ENCODE measurements at regions not wholly inside any gene's neighbourhood (a gene's known extent, or its start where the extent isn't known, plus 50 kb on each side); places are given as distances from the start of the nearest gene placed in this dataset.

- no peak for TF ChIP-seq CTCF (IDR thresholded peaks at IDR 0.05)
- Mint-ChIP-seq H3K4me1 (no peaks in the 10 kb centered on the region), H3K27ac (no peak overlapping the region), H3K9me3 (peaks cover 2% of the 10 kb centered on the region), H3K4me3 (no peak overlapping the region), H3K36me3 (ENCODE audit: low read depth) (no peaks in the 10 kb centered on the region), H3K27me3 (no peaks in the 10 kb centered on the region)
- no peak for ATAC-seq (ENCODE audit: low read depth)
- DNase-seq, result no peak
- ChIA-PET POLR2A (no interaction called here), CTCF (no interaction called here)
- intact Hi-C loops (cut with micrococcal nuclease), result no loop called here
These were observed 764.2 kb downstream of the IRX1 start for GRCh38 chr5:4359847-4360246.

GRCh38 chr5:4361753-4362152, 766.1 kb downstream of the IRX1 start:
- ChIA-PET POLR2A (no interaction called here), CTCF (no interaction called here)
- H3K27ac Mint-ChIP-seq, result no peak overlapping the region
- TF ChIP-seq CTCF (IDR thresholded peaks at IDR 0.05), result no peak
- ATAC-seq (ENCODE audit: low read depth) (no peak), DNase-seq (no peak)
- peaks cover 4% of the 10 kb centered on the region for H3K9me3 Mint-ChIP-seq
- intact Hi-C loops (cut with micrococcal nuclease), result no loop called here
- H3K27me3 Mint-ChIP-seq, result no peaks in the 10 kb centered on the region
- H3K4me3 Mint-ChIP-seq, result no peak overlapping the region
- H3K36me3 Mint-ChIP-seq (ENCODE audit: low read depth), result no peaks in the 10 kb centered on the region
- H3K4me1 Mint-ChIP-seq, result no peaks in the 10 kb centered on the region

GRCh38 chr5:4362411-4362810, 766.8 kb downstream of the IRX1 start:
- no peak overlapping the region for H3K4me3 Mint-ChIP-seq
- ATAC-seq (ENCODE audit: low read depth) (no peak), DNase-seq (no peak)
- no peaks in the 10 kb centered on the region for H3K36me3 Mint-ChIP-seq (ENCODE audit: low read depth)
- POLR2A ChIA-PET, result no interaction called here
- H3K9me3 Mint-ChIP-seq, result peaks cover 4% of the 10 kb centered on the region
- H3K4me1 Mint-ChIP-seq, result no peaks in the 10 kb centered on the region
- CTCF ChIA-PET, result no interaction called here
- H3K27ac Mint-ChIP-seq, result no peak overlapping the region
- intact Hi-C loops (cut with micrococcal nuclease), result no loop called here
- no peak for TF ChIP-seq CTCF (IDR thresholded peaks at IDR 0.05)
- no peaks in the 10 kb centered on the region for H3K27me3 Mint-ChIP-seq

GRCh38 chr5:4363045-4363444, 767.4 kb downstream of the IRX1 start:
- H3K27ac Mint-ChIP-seq, result no peak overlapping the region
- CTCF ChIA-PET, result no interaction called here
- intact Hi-C loops (cut with micrococcal nuclease), result no loop called here
- no peaks in the 10 kb centered on the region for H3K36me3 Mint-ChIP-seq (ENCODE audit: low read depth)
- H3K27me3 Mint-ChIP-seq, result no peaks in the 10 kb centered on the region
- no peak for TF ChIP-seq CTCF (IDR thresholded peaks at IDR 0.05)
- POLR2A ChIA-PET, result no interaction called here
- H3K9me3 Mint-ChIP-seq, result peaks cover 4% of the 10 kb centered on the region
- no peak for DNase-seq
- H3K4me1 Mint-ChIP-seq, result no peaks in the 10 kb centered on the region
- ATAC-seq (ENCODE audit: low read depth), result no peak
- H3K4me3 Mint-ChIP-seq, result no peak overlapping the region

- intact Hi-C loops (cut with micrococcal nuclease), result no loop called here
- ChIA-PET POLR2A (no interaction called here), CTCF (no interaction called here)
- no peaks in the 10 kb centered on the region for H3K4me1 Mint-ChIP-seq
- no peaks in the 10 kb centered on the region for H3K36me3 Mint-ChIP-seq (ENCODE audit: low read depth)
- H3K9me3 Mint-ChIP-seq, result peaks cover 3% of the 10 kb centered on the region
- DNase-seq (no peak), ATAC-seq (ENCODE audit: low read depth) (no peak)
- H3K27me3 Mint-ChIP-seq, result no peaks in the 10 kb centered on the region
- H3K27ac Mint-ChIP-seq, result no peak overlapping the region
- no peak for TF ChIP-seq CTCF (IDR thresholded peaks at IDR 0.05)
- H3K4me3 Mint-ChIP-seq, result no peak overlapping the region
These were observed 771.0 kb downstream of the IRX1 start for GRCh38 chr5:4366628-4367027.

All from activated B cell treated with CpG ODN at 0.5 μM for 24 hours (primary cell).